AG08395 (cell line): ENCODE measurements at regions not wholly inside any gene's neighbourhood (a gene's known extent, or its start where the extent isn't known, plus 50 kb on each side); places are given as distances from the start of the nearest gene placed in this dataset.
"Not testable (repeated sequence)": the region's sequence is repeated elsewhere in the genome, so short reads cannot be mapped to it uniquely, and the experiment has no call there.

Experiments
- DNase-seq: peaks from one replicate; pipeline ENCODE4 v3.0.0; 2012; ENCODE audit warnings: mixed read lengths, low spot score

DNA sequence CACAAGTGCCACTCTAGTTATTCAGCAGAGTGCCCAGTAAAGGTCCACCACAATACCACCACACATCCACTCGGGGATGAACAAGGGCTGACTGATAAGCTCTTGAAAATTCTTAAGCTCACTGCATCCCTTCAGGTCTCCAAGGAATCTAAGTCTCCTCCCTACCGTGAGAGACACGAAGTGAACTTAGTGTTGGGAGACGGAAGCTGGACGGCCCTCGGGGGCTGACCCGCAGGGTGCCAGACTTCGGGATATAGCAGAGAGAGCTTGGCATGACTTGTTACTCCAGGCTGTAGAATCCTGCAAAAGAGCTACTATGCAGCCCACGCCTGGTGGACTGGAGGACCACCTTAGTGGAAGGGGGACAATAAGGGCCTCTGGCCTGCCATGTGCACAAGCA, 75.1 kb downstream of the LYZL1 start:
- DNase-seq = not testable (repeated sequence)

DNA sequence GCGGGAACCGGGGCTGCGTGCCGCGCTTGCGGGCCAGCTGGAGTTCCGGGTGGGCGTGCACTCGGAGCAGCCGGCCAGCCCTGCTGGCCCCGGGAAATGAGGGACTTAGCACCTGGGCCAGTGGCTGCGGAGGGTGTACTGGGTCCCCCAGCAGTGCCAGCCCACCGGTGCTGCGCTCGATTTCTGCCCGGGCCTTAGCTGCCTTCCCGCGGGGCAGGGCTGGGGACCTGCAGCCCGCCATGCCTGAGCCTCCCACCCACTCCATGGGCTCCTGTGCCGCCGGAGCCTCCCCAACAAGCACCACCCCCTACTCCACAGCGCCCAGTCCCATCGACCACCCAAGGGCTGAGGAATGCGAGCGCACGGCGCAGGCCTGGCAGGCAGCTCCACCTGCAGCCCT, 77.3 kb downstream of the LYZL1 start:
- not testable (repeated sequence) for DNase-seq

DNA sequence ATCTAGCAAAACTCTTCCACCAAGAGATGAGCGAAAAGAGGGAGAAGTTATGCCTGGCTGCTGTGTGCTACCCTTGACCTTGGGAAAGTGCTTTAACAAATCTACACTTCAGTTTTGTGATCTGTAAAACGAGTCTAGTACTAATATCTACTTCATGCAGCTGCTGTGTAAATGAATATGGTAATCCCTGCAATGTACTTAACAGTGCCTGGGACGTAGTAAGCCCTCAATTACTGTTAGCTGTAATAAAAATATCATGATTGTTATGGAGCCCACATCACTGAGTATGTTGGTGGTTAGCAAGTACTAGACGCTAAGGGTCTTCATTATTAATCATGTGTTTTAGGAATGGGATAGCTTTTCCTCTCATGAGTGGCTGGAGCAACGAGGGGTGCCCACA, 80.5 kb downstream of the LYZL1 start:
- no peak for DNase-seq

DNA sequence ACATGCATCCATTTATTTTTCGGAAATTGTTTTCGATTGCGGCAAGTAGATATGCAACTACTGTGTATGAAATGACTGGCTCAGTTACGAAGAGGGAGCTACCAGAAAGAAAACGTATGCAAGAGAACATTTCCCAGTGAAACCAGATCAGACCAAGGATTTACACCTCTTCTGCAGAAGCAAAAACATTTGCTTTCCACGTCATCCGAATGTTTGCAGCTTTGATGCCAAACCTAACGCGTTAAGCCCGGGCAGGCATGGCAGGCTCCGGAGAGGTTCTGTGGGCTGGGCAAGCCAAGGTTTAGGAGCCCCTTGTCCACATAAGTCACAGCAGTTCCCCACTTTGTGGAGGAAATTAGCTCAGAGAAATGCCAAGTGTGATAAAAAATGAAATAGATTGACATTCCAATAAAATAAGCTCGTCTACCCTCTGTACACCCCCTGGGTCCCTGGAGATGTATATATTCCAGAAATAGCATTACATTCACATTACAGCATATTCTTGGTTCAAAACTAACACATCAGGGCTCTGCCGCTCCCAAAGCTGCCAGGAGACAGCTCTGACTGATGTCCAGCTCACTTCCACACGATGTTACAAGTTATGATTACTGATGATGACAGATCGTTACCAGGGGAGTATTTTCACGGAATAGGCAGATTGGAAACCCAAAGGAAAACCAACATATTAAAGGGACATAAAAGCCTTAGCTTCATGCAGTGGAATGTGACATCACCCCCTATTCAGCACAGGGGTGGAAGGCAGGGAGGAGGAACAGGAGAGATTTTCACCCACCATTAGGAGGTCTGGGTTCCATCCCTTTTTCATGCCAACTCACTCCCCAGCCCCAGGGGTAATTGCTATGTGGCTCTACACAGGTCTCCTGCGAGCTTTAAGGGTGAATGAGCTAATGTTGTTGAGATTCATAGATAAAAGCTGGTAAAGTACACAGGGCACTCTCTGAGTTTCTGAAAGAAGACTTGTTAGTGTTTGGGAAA, 81.5 kb downstream of the LYZL1 start:
- DNase-seq = no peak

DNA sequence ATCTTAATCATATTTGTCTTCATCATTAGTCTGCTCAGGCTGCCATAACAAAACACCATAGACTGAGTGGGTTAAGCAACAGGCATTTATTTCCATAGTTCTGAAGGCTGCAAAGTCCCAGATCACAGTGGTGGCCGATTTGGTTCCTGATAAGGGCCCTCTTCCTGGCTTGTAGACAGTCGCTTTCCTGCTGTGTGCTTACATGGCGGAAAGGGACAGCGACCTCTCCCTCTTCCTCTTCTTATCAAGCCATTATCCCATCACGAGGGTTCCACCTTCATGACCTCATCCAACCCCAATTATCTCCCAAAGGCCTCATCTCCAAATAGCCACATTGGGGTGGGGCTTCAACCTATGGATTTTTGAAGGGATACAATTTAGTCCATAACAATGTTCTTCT, 84.0 kb downstream of the LYZL1 start:
- DNase-seq = no peak

DNA sequence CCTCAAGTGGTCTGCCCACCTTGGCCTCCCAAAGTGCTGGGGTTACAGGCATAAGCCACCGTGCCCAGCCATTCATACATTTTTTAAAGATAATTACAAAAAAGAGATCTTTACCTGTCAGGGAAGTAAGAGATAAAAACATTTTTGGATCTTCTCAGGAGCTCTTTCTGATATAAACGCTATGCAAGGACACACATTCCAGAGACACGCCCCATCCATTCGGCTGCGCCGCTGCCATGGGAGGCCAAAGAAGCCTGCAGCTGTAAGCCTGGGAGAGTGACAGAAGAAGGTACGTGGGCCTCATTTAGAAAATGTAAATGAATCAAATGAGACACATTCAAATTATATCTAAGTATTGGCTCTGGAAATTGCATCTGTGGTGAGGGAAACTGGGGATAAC, 85.3 kb downstream of the LYZL1 start:
- no peak for DNase-seq

DNA sequence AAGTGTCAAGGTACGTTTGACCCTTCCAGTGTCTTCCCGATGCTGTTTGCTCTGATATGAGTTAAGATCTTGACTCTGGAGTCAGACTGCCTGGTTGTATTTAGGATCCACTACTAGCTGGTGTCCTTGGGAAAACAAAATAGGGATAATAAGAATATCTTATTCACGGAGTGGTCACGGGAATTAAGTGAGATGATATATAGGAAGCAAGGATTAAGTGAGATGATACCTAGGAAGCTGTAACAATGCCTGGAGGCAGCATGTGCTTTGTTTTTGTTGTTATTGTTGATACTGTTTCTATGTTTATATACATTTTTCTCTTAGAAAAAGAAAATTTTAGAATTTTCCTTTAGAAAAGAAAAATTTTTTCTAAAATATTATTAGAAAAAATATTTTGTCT, 87.0 kb downstream of the LYZL1 start:
- DNase-seq = no peak

DNA sequence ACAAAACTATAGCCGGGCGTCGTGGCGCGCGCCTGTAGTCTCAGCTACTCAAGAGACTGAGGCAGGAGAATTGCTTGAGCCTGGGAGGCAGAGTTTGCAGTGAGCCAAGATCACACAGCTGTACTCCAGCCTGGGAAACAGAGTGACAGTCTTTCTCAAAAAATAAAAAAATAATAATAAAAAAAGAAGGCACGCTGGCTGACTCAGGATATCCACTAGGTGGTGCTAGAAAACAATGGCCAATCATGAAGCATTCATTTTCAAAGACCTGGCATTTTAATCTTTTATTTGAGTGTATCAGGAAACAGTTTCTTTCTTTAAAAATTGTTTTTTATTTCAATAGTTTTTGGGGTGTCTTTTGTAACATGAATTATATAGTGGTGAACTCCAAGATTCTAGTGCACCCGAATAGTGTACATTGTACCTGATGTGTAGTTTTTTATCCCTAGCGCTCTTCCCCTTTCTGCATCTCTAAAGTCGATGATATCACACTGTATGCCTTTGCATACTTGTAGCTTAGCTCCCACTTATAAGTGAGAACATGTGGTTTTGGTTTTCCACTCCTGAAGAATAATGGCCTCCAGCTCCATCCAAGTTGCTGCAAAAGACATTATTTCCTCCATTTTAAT, 88.6 kb downstream of the LYZL1 start:
- peak; percentile 66 for DNase-seq

DNA sequence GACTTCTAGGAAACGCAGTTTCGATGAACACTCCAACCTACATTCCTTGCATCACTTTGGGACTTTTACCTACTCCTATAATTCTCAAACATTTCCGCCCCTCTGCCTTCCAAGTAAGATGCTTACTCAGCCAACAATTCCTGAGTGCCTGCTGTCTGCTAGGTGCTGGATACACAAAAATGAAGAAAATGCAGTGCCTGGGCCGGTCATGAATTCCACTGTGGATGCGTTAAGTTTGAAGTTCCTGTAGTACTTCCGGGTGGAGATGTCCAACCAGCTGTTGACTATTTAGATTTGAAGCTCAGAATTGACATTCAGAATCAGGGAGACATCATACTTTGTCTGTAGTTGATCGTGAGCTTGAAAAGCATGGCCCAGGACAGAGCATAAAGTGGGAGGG, 89.2 kb downstream of the LYZL1 start:
- DNase-seq = no peak

DNA sequence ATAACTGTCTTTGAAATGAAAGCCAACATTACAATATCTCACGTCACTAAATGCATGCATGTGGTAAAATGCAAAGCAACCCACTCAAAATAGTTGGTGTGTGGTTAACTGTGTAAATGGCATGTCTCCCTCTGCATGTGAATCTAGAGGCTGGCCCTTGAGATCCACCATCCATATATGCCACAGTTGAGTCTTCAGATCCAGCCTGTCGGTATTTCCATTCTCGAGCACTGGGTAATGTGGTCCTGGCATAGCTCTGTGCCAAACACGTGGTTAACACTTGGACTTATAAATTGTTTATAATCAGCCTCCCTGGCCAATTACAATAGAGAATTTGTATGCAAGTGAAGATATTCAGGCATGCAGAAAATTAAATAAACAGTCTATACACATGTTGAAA, 90.3 kb downstream of the LYZL1 start:
- DNase-seq = no peak

DNA sequence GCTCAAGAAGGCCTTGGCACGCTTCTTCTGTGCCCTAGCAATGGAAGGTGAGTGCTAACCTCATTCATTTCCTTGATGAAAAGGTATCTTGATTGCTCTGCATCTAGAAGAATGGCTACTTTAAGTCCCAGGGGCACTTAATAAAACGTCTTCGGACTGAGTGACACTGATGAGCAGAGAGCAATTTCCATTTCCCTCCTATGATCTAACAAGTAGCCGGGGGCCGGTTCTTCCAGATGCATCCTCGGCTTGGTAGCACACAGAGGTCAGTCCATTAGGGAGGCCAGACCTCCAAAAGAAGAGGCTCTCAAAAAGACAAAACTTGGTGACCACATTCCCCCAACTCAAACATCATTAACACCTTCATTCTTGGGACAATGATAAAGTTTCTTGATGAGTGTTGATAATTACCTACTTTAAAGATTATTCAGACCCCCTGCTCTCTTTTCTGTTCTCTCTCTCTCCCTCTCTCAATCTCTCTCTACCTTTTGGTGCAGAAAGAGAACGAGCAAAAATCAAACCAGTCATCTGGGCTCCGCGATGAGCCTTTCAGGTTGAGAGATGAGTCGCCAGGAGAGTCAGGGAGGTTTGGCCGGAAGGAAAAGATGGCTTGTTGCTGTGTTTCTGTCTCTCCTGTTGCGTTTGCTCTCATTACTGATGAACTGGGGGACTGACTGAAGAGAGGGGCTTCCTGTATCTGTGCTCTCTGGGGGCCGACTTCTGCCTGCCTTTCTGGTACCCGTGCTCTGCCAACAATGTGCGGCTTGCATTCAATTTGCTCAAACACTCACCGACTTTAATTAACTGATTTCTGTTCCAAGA, 91.1 kb downstream of the LYZL1 start:
- not testable (repeated sequence) for DNase-seq

DNA sequence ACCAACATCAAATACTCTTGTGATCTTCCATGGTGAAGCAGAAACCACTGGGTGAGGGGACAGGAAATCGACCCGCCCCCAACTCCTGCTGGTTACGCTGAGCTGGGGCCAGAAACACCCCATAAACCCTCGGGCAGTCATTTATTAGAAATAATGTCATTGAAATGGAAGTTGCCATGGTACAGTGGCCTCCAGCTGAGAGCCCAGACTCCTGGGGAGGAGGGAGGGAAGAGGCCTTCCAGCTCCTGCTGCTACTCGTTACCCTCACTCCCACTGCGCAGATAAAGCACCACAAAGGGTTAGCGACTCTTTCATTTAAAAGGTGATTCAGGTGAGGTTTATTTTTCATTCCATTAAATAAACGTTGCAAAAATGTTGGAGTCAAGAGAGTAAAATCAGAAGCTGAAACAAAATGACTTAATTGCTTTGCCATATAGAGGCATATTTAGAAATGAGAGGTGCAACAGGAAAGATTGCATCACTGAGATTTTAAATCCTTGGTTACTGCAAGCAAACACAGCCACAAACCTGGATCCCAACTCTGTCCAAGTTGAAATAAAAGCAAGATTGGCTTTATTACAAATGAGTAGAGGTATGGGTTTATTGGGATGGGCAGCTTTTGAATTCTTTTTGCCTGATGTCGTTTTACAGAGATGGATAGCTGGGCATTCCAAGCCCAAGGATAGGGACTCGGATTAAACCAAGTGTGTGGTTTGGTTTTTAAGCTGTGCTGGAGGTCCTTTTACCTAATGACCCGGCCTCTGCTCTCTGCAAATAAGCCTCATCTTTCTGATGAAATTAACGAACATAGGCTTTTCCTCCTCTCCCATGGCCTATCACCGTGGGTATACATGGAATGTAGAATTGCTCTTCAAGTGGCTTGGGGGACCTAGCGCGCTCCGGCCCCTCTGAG, 92.0 kb downstream of the LYZL1 start:
- DNase-seq = not testable (repeated sequence)

DNA sequence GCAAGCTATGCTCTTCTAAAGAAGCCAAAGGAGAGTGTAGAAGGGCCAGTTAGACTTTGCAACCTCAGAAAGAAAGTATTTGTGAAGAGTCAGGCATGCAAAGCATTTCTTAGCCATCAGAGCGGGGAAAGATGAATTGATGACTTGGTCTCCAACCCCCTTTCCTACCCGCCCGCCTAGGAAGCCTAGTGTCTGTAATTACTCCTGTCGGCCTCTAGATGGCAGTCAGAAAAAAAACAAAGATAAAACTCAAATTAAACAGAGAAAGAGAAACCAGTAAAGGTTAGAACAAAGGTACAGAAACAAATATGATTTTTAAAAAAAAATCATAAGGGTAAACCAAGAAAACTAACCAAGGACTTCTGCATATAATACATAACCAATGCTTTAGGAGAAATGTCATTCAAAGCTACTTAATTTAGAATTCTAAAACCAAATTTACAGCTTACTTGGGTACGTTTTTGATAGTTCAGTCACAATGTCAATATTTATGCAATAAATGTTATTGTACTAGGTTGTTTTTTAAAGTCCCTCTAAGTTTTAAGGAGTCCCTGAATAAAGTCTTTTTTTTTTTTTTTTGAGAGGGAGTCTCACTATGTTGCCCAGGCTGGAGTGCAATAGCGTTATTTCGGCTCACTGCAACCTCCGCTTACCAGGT, 97.6 kb downstream of the LYZL1 start:
- DNase-seq = peak; percentile 38

DNA sequence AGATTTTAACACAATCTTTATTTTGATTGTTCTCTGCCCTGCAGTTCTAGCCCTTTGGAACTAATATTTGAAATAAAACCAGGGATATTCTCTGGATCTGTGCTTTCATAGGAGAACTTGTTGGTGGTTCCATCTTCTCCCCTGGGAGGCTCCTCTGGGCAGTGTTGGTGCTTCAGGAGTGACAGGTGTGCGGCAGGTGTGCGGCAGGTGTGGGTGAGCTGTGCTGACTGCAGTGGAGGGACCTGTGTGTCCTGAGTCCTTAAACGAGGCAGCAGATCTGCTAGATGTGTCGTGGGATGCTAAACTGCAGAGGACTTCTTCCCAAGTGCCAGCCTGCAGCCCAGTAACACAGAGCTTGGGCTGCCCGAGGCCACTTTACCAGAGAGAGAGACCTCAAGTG, 98.4 kb downstream of the LYZL1 start:
- DNase-seq = no peak

DNA sequence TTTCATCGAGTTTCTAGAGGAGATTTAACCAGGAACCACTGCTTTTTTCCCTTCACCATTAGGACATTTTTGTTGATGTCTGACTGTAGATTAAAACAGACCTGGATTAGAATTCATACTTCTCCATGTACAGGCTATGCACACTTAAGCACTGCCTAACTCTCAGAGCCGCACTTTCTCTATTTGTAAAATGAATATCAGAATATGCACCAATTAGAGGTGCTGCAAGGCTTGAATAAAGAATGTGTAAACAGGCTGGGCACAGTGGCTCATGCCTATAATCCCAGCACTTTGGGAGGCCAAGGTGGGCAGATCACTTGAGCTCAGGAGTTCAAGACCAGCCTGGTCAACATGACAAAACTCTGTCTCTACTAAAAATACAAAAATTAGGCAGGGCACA, 99.2 kb downstream of the LYZL1 start:
- DNase-seq = not testable (repeated sequence)

DNA sequence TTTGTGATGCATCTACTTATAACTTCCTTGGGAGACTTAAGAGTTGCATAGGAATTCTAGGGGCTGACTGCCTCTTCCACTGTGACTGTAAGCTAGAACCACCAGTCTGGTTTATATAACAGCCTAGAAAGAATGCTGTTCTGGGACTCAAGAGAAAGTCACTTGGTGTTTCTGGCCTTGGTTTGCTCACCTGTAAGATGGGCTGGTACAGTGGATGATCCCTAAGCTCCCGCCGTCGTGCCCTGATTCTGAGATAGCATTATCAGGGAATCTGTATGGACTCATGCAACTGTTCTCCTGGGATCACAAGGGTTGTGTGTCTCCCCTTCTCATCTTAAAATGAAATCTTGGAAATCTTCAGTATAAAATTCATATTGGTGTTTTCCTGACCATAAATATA, 100.6 kb downstream of the LYZL1 start:
- no peak for DNase-seq

DNA sequence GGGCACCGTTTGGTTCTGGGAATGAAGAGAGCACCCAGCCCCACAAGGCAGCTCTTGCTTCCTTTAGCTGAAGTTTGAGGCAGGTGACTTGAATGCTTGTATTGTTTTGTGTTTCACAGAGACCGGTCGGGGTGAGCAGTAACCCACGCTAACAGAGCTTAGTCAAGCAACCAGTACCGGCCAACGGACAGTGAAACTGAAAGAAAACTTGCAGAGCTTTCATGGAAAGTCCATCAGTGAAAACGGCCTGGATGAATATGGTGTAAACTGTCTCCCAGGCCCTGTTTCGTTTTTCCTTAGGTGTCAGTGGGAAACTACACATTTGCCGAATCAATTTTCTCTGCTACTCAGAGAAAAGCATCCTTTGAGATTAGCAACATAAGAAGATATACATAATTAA, 101.1 kb downstream of the LYZL1 start:
- no peak for DNase-seq

DNA sequence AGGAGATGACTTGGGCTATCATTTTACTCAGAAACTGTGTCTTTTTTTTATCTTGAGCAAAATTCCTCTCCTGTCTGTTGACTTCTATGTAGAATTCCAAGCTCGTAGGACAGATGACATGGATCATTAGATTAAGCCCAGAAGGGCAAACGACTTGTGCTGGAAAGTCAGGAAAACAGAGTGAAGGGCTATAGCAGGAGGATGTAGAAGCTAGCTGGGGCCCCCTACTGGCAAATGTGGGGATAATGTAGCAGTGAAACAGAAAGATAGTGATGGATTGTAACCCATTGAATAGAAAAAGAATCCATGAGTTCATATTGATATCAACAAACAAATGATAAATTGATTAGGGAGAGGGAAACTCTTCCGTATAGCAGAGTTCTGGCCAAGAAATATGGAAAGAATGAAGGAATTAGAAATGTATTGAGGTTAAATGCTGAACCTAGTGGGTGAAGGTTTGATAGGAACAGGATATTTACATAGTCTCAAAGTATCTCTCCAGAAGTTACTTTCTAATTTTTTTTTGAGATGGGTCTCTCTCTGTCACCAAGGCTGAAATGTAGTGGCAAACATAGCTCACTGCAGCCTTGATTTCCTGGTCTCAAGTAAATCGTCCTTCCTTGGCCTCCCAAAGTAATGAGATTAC, 103.6 kb downstream of the LYZL1 start:
- peak; percentile 58 for DNase-seq

DNA sequence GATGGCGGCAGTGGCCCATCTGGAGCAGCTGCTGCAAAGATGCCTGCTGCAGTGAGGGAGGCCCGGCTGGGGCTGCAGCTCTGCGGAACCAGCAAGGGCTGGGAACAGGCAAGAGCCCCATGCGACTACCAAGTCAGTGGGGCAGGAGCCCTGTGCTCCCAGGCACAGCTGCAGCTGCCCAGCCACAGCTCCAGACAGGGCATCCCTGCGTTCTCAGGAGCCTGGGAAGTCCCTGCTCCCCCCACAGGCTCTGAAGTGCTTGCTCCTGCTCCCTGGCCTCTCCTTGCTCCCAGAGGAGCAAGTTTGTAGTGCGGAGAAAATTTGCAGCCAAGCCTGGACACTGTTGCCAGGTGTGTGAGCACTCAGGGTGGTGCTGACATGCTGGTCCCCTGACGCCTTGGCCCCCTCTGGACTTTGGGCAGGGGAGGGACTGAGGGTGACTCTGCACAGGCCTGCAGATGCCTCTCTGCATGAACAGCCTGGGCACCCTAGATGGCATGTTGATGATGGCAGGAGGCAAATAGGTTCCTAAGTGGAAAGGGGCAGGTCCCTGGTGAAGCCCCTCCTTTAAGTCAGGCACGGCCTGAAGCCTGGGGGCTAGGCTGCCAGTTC, 105.6 kb downstream of the LYZL1 start:
- DNase-seq = no peak

DNA sequence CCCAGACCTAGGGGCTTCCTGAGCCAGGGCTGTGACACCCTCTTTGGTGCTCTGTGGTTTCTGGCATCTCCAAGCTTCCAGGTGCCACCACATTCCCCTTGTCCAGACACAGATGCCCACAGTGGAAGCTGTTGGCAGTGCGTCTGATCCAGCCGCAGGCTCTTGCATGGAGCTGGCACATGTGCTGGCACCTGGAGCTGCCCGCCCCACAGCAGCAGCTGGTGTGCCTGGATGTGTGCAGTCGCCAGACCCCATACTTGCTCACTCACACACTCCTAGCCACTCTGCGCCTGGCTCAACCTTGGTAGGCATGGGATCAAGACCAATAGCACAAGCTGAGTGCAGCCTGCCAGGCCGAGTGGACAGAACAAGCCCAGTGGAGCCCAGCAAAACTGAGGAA, 106.5 kb downstream of the LYZL1 start:
- DNase-seq = no peak
